ENCODE measurements at regions not wholly inside any gene's neighbourhood (a gene's known extent, or its start where the extent isn't known, plus 50 kb on each side); places are given as distances from the start of the nearest gene placed in this dataset.

DNA sequence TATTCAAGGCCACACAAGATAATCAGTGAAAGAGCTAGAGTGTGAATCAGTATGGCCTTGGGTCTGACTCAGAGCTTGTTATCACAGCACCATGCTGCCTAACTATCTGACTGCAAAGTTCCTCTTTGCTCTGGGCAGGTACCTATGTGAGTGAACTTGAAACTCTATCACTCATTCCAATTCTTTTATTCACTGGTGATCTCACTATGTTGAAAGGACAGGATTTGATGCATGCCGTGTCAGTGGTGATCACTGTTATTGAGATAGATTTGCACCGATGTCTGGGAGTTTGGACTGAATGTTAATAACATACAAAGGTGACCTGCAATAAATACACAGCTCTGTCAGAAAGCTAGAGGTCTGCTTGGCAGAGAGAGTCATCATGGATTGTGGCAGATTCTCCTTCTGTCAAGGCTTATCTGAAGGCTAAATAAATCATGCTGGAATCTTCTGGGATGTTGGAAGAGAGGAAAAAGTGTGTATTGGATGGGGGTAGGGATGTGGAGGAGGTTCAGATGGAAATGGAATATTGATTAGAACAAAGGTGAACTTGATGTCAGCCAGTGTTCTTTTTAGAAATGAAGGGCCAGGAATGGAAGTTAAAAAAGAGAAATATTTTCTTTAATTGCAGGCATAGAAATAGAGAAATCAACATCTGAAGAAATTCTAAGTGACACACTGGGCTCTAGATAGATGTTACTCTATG lies 91.8 kb upstream of the TNC start:
- TF ChIP-seq, protein P1, sequence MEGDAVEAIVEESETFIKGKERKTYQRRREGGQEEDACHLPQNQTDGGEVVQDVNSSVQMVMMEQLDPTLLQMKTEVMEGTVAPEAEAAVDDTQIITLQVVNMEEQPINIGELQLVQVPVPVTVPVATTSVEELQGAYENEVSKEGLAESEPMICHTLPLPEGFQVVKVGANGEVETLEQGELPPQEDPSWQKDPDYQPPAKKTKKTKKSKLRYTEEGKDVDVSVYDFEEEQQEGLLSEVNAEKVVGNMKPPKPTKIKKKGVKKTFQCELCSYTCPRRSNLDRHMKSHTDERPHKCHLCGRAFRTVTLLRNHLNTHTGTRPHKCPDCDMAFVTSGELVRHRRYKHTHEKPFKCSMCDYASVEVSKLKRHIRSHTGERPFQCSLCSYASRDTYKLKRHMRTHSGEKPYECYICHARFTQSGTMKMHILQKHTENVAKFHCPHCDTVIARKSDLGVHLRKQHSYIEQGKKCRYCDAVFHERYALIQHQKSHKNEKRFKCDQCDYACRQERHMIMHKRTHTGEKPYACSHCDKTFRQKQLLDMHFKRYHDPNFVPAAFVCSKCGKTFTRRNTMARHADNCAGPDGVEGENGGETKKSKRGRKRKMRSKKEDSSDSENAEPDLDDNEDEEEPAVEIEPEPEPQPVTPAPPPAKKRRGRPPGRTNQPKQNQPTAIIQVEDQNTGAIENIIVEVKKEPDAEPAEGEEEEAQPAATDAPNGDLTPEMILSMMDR (IDR thresholded peaks at IDR 0.05; ENCODE audit: unreplicated experiment): no peak
- H3K9me3 Mint-ChIP-seq: no peaks in the 10 kb centered on the region
- peaks cover 59% of the 10 kb centered on the region for H3K4me1 Mint-ChIP-seq
- no peak for DNase-seq (ENCODE audit: low spot score in 2 of 2, unreplicated experiment in 2 of 2)
- H3K36me3 Mint-ChIP-seq: no peaks in the 10 kb centered on the region
- H3K27me3 Mint-ChIP-seq (ENCODE audit: low read depth): peaks cover 14% of the 10 kb centered on the region
- H3K27ac Mint-ChIP-seq: peak overlapping the region; percentile 77
- no peak overlapping the region for H3K4me3 Mint-ChIP-seq

DNA sequence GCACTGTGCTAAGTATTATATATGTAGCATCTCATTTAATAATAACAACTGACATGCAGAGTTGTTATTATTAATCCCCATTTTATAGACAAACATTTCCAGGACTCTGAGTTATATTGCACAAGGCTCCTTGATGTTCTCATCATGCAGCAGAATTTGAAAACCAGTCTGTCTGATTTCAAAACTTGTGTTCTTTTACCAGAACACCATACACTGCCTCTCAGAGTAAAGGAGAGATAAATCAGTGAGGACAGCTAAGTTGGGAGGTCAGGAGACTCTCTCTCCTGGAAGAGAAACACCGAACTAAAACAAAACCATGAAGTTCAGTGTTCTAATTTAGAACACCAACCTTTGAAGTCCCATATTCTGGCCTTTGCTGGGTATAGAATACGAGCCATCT lies 92.7 kb upstream of the TNC start:
- H3K4me1 Mint-ChIP-seq: peaks cover 56% of the 10 kb centered on the region
- H3K27ac Mint-ChIP-seq: no peak overlapping the region
- peaks cover 16% of the 10 kb centered on the region for H3K27me3 Mint-ChIP-seq (ENCODE audit: low read depth)
- no peak overlapping the region for H3K4me3 Mint-ChIP-seq
- TF ChIP-seq, protein P1 (IDR thresholded peaks at IDR 0.05; ENCODE audit: unreplicated experiment): no peak
- no peaks in the 10 kb centered on the region for H3K36me3 Mint-ChIP-seq
- DNase-seq (ENCODE audit: low spot score in 2 of 2, unreplicated experiment in 2 of 2): no peak
- H3K9me3 Mint-ChIP-seq: no peaks in the 10 kb centered on the region

DNA sequence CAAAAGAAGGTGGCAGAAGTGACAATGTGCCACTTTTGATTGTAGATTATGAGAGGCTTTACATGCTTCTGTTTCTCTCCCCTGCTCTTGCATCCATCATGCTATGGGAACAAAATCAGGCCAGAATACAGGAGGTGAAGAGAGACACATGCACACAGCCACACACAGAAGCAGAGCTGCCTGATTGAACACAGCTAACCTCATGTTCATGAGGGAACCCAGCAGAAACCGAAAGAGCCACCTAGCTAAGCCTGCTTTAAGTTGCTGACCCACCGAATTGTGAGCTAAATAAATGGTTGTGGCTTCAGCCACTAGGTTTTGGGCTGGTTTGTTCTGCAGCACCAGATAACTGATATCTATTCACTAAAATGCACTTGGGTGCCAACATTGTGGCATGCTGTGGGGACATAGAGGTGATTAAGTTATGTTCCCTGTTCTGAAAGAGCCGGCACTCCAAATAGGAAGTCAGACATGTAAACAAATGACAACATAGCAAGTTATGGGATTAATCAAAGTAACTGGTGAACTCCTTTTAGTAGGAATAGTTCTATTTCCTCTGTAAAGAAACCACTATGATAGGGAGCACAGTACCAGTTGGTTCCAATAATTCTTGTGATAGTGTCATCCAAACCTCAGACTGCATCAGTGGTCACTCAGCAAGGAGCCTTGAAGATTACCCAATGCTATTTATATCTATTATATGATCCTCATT lies 93.6 kb upstream of the TNC start:
- TF ChIP-seq, protein P1 (IDR thresholded peaks at IDR 0.05; ENCODE audit: unreplicated experiment): no peak
- Mint-ChIP-seq H3K4me1 (peaks cover 56% of the 10 kb centered on the region), H3K27ac (peak overlapping the region; percentile 30)

DNA sequence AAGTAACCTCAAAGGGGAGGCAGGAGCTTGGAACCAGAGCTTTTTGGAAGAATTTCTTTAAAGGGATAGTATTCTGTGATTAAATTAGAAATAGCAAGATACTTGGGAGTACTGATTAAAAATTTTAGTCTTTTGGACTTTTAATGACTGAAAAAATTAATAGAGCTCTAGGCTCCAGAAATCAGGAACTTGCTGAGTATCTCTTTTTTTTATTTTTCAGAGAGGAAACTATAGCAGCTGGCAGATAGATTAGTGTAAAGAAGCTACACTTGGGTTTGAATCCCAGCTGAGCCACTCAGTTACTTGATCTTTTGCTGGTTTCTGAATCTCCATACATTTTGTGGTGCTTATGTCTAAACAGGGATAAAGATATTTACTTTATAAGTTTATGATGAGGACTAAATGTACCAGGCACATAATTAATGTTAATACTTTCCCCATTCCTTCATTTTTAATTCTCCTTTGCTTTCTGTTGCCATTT lies 94.2 kb upstream of the TNC start:
- no peak for DNase-seq (ENCODE audit: low spot score in 2 of 2, unreplicated experiment in 2 of 2)
- Mint-ChIP-seq H3K27ac (peak overlapping the region; percentile 49), H3K36me3 (no peaks in the 10 kb centered on the region), H3K9me3 (no peaks in the 10 kb centered on the region), H3K4me1 (peaks cover 50% of the 10 kb centered on the region), H3K4me3 (no peak overlapping the region), H3K27me3 (ENCODE audit: low read depth) (peaks cover 15% of the 10 kb centered on the region)
- TF ChIP-seq, protein P1 (IDR thresholded peaks at IDR 0.05; ENCODE audit: unreplicated experiment): no peak

More for the DNA sequence above, 93.6 kb upstream of the TNC start:
- H3K36me3 Mint-ChIP-seq: no peaks in the 10 kb centered on the region
- H3K27me3 Mint-ChIP-seq (ENCODE audit: low read depth): peaks cover 15% of the 10 kb centered on the region
- no peak overlapping the region for H3K4me3 Mint-ChIP-seq
- no peaks in the 10 kb centered on the region for H3K9me3 Mint-ChIP-seq
- no peak for DNase-seq (ENCODE audit: low spot score in 2 of 2, unreplicated experiment in 2 of 2)

DNA sequence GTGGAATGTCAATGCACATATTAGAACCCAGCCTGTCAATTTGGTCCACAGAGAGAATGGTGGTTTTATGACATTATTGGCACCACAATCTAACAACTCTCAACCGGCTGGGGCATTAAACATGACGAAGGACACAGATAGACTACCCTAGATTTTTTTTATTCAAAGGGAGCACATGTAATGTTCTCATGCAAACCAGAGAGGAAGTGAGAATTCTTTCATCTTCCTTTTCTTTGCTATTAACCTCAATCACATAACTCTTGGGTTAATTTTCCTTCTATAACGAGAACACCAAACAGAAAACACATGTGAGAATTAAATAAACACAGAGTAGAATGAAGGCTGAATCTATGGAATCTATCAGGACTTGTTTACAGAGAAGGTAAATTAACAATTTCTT lies 94.9 kb upstream of the TNC start:
- Mint-ChIP-seq H3K4me1 (peaks cover 47% of the 10 kb centered on the region), H3K36me3 (no peaks in the 10 kb centered on the region), H3K27ac (no peak overlapping the region)

More for the DNA sequence above, 94.9 kb upstream of the TNC start:
- Mint-ChIP-seq H3K27me3 (ENCODE audit: low read depth) (peaks cover 17% of the 10 kb centered on the region), H3K9me3 (no peaks in the 10 kb centered on the region), H3K4me3 (no peak overlapping the region)
- TF ChIP-seq, protein P1 (IDR thresholded peaks at IDR 0.05; ENCODE audit: unreplicated experiment): no peak
- no peak for DNase-seq (ENCODE audit: low spot score in 2 of 2, unreplicated experiment in 2 of 2)

All from mesothelial cell of epicardium (in vitro differentiated cells).